ENCODE measurements at regions not wholly inside any gene's neighbourhood (a gene's known extent, or its start where the extent isn't known, plus 50 kb on each side); places are given as distances from the start of the nearest gene placed in this dataset.

DNA sequence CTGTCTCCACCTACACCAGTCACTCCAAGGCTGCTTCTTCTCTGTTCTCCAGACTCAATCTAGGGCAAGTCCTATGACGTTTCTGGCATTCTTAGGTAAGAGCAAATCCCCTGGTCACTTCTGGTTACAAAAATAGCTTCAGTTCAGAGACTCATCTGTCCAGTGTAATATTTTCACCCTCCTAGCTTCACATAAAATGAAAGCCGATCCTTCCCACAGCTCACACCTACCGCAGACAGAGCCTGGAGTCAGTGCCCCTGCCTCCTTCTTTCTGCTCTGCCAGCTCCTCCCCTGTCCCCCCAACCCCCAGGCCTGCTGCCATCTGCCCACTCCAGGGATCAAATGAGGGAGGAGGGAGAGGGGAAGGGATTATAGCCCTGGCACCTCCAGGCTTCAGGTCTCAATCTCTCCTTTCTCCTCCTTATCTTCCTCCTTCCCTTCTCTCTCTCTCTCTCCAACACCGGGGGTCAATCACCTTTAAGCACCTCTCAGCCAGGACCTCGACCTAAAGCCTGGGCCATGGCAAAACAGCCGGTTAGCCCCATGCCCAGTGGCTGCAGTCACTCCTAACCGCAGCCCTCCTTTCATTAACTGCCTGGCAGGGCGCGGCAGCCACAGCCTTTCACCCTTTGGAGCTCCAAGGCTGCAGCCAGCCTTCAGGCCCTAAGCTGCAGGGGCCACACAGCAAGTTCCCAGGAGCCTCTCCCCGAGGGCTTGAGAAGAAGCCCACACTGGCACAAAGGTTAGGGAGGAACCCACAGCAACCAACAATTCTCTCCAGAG lies 292.6 kb upstream of the MGMT start:
- TF ChIP-seq, protein P1, sequence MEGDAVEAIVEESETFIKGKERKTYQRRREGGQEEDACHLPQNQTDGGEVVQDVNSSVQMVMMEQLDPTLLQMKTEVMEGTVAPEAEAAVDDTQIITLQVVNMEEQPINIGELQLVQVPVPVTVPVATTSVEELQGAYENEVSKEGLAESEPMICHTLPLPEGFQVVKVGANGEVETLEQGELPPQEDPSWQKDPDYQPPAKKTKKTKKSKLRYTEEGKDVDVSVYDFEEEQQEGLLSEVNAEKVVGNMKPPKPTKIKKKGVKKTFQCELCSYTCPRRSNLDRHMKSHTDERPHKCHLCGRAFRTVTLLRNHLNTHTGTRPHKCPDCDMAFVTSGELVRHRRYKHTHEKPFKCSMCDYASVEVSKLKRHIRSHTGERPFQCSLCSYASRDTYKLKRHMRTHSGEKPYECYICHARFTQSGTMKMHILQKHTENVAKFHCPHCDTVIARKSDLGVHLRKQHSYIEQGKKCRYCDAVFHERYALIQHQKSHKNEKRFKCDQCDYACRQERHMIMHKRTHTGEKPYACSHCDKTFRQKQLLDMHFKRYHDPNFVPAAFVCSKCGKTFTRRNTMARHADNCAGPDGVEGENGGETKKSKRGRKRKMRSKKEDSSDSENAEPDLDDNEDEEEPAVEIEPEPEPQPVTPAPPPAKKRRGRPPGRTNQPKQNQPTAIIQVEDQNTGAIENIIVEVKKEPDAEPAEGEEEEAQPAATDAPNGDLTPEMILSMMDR (IDR thresholded peaks at IDR 0.05; ENCODE audit: insufficient read depth, low read depth, low read length, missing control alignments), result no peak
- no peak overlapping the region for H3K4me3 ChIP-seq (ENCODE audit: low read depth, low read length)
- no peak for DNase-seq (ENCODE audit: low read depth)

DNA sequence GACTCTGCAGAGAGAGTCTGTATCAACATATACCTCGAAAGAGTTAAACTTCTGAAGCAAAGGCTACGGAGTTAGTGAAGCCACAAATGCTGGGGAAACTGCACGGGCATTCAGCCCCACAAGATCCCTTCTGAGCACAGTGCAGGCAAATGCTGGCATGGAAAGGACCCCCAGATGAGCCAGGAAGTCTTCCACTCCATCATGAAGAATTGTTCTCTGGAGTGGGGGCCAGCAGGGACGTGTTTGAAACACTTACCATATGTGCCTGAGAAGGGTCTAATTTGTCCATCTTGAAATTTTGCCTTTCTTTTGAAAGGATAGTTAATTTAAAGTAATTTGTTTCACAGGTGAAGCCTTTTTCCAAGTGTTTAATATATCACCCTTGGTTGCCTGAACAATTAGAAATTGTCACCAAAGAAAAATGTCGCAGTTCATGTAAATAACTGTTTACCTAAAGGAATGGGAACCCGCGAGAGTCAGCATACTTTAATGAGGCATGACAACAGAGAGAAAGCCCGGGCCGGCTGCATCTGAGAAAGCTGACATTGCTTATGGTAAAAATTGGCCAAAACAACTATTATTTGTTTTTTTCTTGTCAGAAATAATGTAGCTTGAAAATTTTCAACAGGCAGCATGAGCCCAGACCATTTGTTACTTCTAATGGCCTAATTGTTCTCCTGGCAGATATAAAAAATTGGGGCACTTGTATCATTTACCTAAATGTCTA lies 287.6 kb upstream of the MGMT start:
- TF ChIP-seq, protein P1 (IDR thresholded peaks at IDR 0.05; ENCODE audit: insufficient read depth, low read depth, low read length, missing control alignments), result no peak
- no peak for DNase-seq (ENCODE audit: low read depth)
- no peak overlapping the region for H3K4me3 ChIP-seq (ENCODE audit: low read depth, low read length)

DNA sequence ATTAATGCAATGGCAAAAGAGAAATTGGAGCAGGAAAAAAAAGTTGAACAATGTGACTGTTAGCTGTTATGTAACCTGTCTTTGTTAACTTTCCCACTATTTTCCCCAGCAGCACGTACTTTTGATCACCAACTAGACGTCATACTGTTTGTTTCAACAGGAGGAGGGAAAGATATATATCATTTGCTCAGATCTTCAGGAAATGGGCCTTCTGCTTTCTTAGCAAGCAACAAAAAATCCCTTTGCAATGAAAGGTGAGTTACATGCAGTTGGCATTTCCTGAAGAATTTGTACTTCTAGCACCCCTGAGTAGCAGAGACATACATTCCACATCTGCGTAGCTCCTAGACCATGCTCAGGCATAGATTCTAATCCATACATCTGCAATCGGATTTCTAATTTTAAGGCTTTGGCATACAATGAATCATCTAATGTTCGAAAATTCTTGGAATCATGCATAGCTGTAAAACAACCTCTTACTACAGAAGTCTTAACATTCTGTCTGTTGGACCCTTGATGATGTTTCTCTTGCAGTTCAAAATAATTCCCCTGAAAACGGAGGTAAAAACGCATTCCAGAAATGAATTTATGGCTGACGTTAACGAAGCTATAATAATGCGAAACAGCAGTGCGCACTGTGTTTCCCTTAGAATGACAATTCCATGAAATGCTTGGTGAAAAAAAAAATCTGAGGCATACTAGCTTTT lies 286.9 kb upstream of the MGMT start:
- H3K4me3 ChIP-seq (ENCODE audit: low read depth, low read length), result no peak overlapping the region
- TF ChIP-seq, protein P1 (IDR thresholded peaks at IDR 0.05; ENCODE audit: insufficient read depth, low read depth, low read length, missing control alignments), result no peak
- DNase-seq (ENCODE audit: low read depth), result no peak

DNA sequence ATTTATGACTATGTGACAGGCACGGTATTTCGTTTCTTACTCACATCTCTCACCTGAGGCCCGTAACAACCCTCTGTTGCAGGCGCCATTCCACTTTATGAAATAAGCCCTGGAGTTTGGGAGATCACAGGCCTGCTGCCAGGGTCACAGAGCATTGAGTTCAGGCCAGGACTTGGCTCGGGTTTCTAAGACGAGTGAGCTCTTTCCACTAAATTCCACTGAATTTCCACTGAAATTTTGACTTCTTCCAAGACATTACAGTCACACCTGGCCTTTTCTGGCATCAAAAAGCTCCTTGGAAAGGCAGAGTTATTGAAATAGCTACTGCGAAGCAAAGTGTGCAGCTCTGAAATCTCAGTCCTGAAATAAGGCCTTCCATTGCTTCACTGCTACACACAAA lies 282.8 kb upstream of the MGMT start:
- DNase-seq (ENCODE audit: low read depth), result no peak
- TF ChIP-seq, protein P1 (IDR thresholded peaks at IDR 0.05; ENCODE audit: insufficient read depth, low read depth, low read length, missing control alignments), result no peak
- no peak overlapping the region for H3K4me3 ChIP-seq (ENCODE audit: low read depth, low read length)

DNA sequence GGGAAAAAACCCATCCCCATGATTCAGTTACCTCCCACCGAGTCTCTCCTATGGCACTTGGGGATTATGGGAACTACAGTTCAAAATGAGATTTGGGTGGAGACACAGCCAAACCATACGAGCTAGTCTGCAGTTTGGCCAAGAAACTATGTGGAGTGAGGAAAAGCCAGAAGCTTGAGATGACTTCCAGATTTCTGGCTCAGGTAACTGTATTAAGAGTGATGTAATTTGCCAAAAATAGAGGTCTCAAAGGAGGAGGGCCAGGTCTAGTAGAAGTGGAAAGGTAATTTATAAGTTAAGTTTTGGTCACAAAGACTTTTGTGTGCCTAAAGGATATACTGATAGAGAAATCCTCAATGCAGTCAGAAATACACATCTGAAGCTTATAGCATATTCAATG lies 279.7 kb upstream of the MGMT start:
- no peak for DNase-seq (ENCODE audit: low read depth)
- no peak overlapping the region for H3K4me3 ChIP-seq (ENCODE audit: low read depth, low read length)
- TF ChIP-seq, protein P1 (IDR thresholded peaks at IDR 0.05; ENCODE audit: insufficient read depth, low read depth, low read length, missing control alignments), result no peak

DNA sequence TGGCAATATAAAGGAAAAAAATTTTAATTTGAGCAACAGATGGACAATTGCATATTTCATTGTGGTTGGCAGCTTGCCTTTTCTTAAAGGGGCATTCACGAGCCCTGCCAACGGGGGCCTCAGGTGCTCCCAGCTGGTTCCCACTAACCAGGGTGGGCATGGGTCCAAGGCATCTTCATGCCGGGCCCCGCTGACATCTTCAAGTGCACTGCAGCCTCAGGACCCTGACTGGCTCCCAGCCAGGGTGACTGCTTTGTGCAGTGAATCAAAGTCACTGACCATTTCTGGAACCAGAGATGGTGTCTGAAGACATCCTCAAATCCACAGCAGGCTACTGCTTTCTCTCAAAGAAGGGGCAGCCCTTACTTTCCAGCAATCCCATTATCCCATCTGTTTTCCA lies 275.2 kb upstream of the MGMT start:
- H3K4me3 ChIP-seq (ENCODE audit: low read depth, low read length), result no peak overlapping the region
- TF ChIP-seq, protein P1 (IDR thresholded peaks at IDR 0.05; ENCODE audit: insufficient read depth, low read depth, low read length, missing control alignments), result no peak
- DNase-seq (ENCODE audit: low read depth), result no peak

Measured in GM12865 (cell line).